GM12873 (cell line): ENCODE measurements at regions not wholly inside any gene's neighbourhood (a gene's known extent, or its start where the extent isn't known, plus 50 kb on each side); places are given as distances from the start of the nearest gene placed in this dataset.

ENCODE experiments used
- CTCF ChIP-seq: IDR thresholded peaks from 2 replicates; pipeline ENCODE4 v1.5.1; 2012; ENCODE audit warnings: low read depth, mild to moderate bottlenecking, moderate library complexity, low read length, control low read depth; ENCODE audit not compliant: insufficient read depth; ENCODE audit errors: missing control alignments

DNA sequence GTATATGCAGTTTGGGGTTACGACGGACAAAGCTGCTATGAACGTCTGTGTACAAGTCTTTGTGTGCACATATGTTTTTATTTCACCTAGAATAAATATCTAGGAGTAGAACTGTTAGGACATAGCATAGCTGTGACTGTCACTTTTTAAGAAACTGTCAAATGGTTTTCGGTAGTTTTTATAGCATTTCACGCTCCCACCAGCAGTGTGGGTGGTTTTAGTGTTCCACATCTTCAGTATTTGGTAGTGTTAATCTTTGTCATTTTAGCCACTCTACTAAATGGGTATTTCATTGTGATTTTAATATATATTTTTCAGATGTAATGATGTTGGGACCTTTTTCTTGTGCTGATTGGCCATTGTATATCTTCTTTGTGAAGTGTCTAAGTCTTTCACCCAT is 109.1 kb upstream of the BCAT1 start:
- TF ChIP-seq CTCF: no peak

GRCh38 chr12:25056486-25057130 is 107.7 kb upstream of the BCAT1 start:
- no peak for TF ChIP-seq CTCF

DNA sequence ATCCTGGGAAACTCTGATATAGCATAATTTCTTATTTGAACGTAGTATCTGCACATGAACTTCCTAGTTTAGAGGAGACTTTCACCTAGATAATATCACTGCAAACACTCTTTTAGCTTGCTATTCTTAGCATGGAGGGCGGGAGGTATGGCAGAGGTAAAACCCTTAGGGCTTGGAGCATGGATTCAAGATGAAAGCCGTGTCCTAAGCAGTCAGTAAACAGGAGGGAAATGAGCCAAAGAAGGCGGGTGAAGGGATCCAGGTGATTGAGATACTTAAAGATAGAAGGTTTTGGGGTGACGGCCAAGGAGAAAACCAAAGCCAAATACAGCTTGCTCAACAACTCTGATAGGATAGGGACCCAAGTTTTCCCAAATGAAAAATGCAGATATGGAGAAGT is 107.1 kb upstream of the BCAT1 start:
- no peak for TF ChIP-seq CTCF

GRCh38 chr12:25054783-25055144 is 105.9 kb upstream of the BCAT1 start:
- no peak for TF ChIP-seq CTCF

DNA sequence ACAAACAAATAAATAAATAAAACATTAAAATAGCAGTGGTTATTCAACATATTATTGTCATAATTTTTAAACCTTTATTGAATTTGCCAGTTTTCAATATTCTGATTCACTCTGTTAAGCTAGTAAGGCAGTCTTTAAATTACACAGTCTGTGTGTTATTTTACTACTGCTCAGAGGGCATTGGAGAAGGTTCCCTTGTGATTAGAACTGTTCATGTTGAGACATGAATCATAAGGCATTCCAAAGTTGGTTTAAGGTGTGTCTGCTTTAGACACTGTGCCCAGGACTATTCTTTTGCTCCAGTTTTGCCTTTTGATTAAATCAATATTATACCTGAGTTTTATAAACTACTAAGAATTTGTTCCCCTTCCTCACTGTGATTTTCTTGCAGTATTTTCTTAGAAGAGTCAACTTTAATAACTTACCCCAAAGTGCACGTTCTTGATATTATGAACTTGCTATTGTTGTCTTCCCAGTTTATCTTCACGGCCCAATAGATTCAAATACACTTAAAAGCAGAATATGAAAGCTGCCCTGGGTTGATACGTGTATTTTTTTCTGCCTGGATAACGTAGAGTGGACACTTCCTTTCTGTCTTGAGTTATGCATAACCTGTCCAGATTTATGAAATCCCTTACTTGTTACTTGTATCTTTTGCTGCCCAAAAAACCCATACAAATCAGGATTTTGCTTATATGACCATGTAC is 105.3 kb upstream of the BCAT1 start:
- no peak for TF ChIP-seq CTCF

- no peak for TF ChIP-seq CTCF
Measured at GRCh38 chr12:25052914-25053211, 104.0 kb upstream of the BCAT1 start.

- TF ChIP-seq CTCF: no peak
Measured at GRCh38 chr12:25052196-25052913, 103.5 kb upstream of the BCAT1 start.
